ENCODE measurements at regions not wholly inside any gene's neighbourhood (a gene's known extent, or its start where the extent isn't known, plus 50 kb on each side); places are given as distances from the start of the nearest gene placed in this dataset.

- H3K36me3 ChIP-seq (ENCODE audit: low read depth), result no peaks in the 10 kb centered on the region
- H3K4me3 ChIP-seq (ENCODE audit: severe bottlenecking), result no peak overlapping the region
- no peak for TF ChIP-seq CTCF (IDR thresholded peaks at IDR 0.05; ENCODE audit: poor library complexity, severe bottlenecking)
- H3K4me1 ChIP-seq (ENCODE audit: insufficient read depth, poor library complexity, severe bottlenecking), result no peaks in the 10 kb centered on the region
- H3K27me3 ChIP-seq (ENCODE audit: insufficient read depth, poor library complexity, severe bottlenecking), result no peaks in the 10 kb centered on the region
- no peak for DNase-seq (ENCODE audit: low spot score)
- ATAC-seq (ENCODE audit: low read depth), result no peak
- no peak overlapping the region for H3K27ac ChIP-seq (ENCODE audit: poor library complexity, severe bottlenecking)
- H3K9me3 ChIP-seq (ENCODE audit: severe bottlenecking), result no peaks in the 10 kb centered on the region
These were observed 2394.2 kb upstream of the AGA start for GRCh38 chr4:179836179-179837075.

GRCh38 chr4:179843370-179843769 is 2399.8 kb upstream of the TENM3 start:
- H3K4me3 ChIP-seq (ENCODE audit: severe bottlenecking), result no peak overlapping the region
- no peaks in the 10 kb centered on the region for H3K4me1 ChIP-seq (ENCODE audit: insufficient read depth, poor library complexity, severe bottlenecking)
- H3K27ac ChIP-seq (ENCODE audit: poor library complexity, severe bottlenecking), result no peak overlapping the region
- DNase-seq (ENCODE audit: low spot score) (no peak), ATAC-seq (ENCODE audit: low read depth) (no peak)
- no peak for TF ChIP-seq CTCF (IDR thresholded peaks at IDR 0.05; ENCODE audit: poor library complexity, severe bottlenecking)
- no peaks in the 10 kb centered on the region for H3K27me3 ChIP-seq (ENCODE audit: insufficient read depth, poor library complexity, severe bottlenecking)
- no peaks in the 10 kb centered on the region for H3K36me3 ChIP-seq (ENCODE audit: low read depth)
- no peaks in the 10 kb centered on the region for H3K9me3 ChIP-seq (ENCODE audit: severe bottlenecking)

- Histone ChIP-seq H3K4me1 (ENCODE audit: insufficient read depth, poor library complexity, severe bottlenecking) (no peaks in the 10 kb centered on the region), H3K27me3 (ENCODE audit: insufficient read depth, poor library complexity, severe bottlenecking) (no peaks in the 10 kb centered on the region), H3K36me3 (ENCODE audit: low read depth) (no peaks in the 10 kb centered on the region), H3K4me3 (ENCODE audit: severe bottlenecking) (no peak overlapping the region), H3K27ac (ENCODE audit: poor library complexity, severe bottlenecking) (no peak overlapping the region), H3K9me3 (ENCODE audit: severe bottlenecking) (peaks cover 2% of the 10 kb centered on the region)
- no peak for ATAC-seq (ENCODE audit: low read depth)
- DNase-seq (ENCODE audit: low spot score), result no peak
- no peak for TF ChIP-seq CTCF (IDR thresholded peaks at IDR 0.05; ENCODE audit: poor library complexity, severe bottlenecking)
These were observed 2387.7 kb upstream of the TENM3 start for GRCh38 chr4:179855469-179855868.

DNA sequence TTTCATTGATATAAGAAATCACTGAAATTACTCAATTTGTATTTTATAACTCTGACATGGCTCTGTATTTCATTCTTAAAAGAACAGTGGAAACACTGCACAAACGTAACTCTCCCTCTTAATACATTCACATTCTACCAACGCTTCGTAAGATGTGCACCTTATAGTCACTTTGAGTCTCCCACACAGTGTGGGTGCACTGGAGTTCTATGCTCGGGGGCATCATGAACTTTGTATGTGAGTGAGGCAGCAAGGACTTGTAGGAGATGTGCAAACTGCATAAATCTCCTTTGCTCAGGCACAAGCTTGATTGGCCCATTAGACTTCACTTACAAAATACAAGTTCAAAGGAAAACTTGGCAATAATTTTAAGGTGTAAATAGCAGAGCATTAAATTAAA is 2385.0 kb upstream of the TENM3 start:
- H3K4me1 ChIP-seq (ENCODE audit: insufficient read depth, poor library complexity, severe bottlenecking), result no peaks in the 10 kb centered on the region
- no peak for ATAC-seq (ENCODE audit: low read depth)
- no peak overlapping the region for H3K4me3 ChIP-seq (ENCODE audit: severe bottlenecking)
- no peak overlapping the region for H3K27ac ChIP-seq (ENCODE audit: poor library complexity, severe bottlenecking)
- H3K27me3 ChIP-seq (ENCODE audit: insufficient read depth, poor library complexity, severe bottlenecking), result no peaks in the 10 kb centered on the region
- TF ChIP-seq CTCF (IDR thresholded peaks at IDR 0.05; ENCODE audit: poor library complexity, severe bottlenecking), result no peak
- no peak for DNase-seq (ENCODE audit: low spot score)
- no peaks in the 10 kb centered on the region for H3K9me3 ChIP-seq (ENCODE audit: severe bottlenecking)
- H3K36me3 ChIP-seq (ENCODE audit: low read depth), result no peaks in the 10 kb centered on the region

DNA sequence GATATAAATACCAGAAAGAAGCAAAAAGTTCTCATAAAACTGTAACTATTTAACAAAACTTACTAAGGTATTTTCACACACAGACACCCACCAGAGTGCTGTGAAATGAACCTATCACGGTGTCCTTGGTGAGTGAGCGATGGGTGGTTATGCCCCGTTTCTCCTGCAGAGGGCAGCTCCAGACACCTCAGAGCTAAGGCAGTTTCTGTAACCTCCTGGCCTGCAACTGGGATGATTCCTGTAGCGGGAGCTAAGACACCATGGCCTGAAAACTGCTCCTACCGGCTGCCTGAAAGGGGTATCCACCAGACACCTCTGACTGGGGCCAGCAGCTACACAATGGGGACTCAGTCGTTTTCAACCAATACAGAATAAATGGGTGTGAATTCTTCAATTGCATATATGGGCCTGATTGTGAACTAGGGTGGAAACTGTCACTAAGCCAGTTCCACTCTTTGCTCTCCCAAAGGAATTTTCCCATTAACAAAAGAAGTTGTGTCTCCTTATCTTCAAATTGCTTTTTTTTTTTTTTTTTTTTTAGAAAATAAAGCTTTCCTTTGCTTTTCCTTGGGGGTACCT is 2375.8 kb upstream of the TENM3 start:
- Histone ChIP-seq H3K4me1 (ENCODE audit: insufficient read depth, poor library complexity, severe bottlenecking) (no peaks in the 10 kb centered on the region), H3K36me3 (ENCODE audit: low read depth) (no peaks in the 10 kb centered on the region), H3K9me3 (ENCODE audit: severe bottlenecking) (no peaks in the 10 kb centered on the region), H3K27me3 (ENCODE audit: insufficient read depth, poor library complexity, severe bottlenecking) (no peaks in the 10 kb centered on the region), H3K27ac (ENCODE audit: poor library complexity, severe bottlenecking) (no peak overlapping the region), H3K4me3 (ENCODE audit: severe bottlenecking) (no peak overlapping the region)
- DNase-seq (ENCODE audit: low spot score) (no peak), ATAC-seq (ENCODE audit: low read depth) (peak; percentile 89)
- peak; percentile 88 for TF ChIP-seq CTCF (IDR thresholded peaks at IDR 0.05; ENCODE audit: poor library complexity, severe bottlenecking)

Data from RWPE2 (cell line).